ENCODE measurements at regions not wholly inside any gene's neighbourhood (a gene's known extent, or its start where the extent isn't known, plus 50 kb on each side); places are given as distances from the start of the nearest gene placed in this dataset.
"Not testable (repeated sequence)": the region's sequence is repeated elsewhere in the genome, so short reads cannot be mapped to it uniquely, and the experiment has no call there.

- DNase-seq (ENCODE audit: extremely low read depth in 1 of 11, low read depth in 9 of 11, low spot score in 4 of 11), result no peak
Measured at GRCh38 chr11:101745756-101746155, 161.9 kb upstream of the TRPC6 start.

GRCh38 chr11:101743828-101744227 lies 160.0 kb upstream of the TRPC6 start:
- no peak for DNase-seq (ENCODE audit: extremely low read depth in 1 of 11, low read depth in 9 of 11, low spot score in 4 of 11)

- no peak for DNase-seq (ENCODE audit: extremely low read depth in 1 of 11, low read depth in 9 of 11, low spot score in 4 of 11)
Measured at GRCh38 chr11:101741479-101742175, 157.8 kb upstream of the TRPC6 start.

GRCh38 chr11:101741061-101741460 lies 157.3 kb upstream of the TRPC6 start:
- no peak for DNase-seq (ENCODE audit: extremely low read depth in 1 of 11, low read depth in 9 of 11, low spot score in 4 of 11)

- DNase-seq (ENCODE audit: extremely low read depth in 1 of 11, low read depth in 9 of 11, low spot score in 4 of 11), result no peak
Measured at GRCh38 chr11:101738452-101738851, 154.6 kb upstream of the TRPC6 start.

- no peak for DNase-seq (ENCODE audit: extremely low read depth in 1 of 11, low read depth in 9 of 11, low spot score in 4 of 11)
Measured at GRCh38 chr11:101729406-101730078, 145.7 kb upstream of the TRPC6 start.

GRCh38 chr11:101727451-101727850 lies 143.6 kb upstream of the TRPC6 start:
- peak in 3 of 11 donors; percentile 6 to 20 (median 17) for DNase-seq (ENCODE audit: extremely low read depth in 1 of 11, low read depth in 9 of 11, low spot score in 4 of 11)

GRCh38 chr11:101726988-101727387 lies 143.2 kb upstream of the TRPC6 start:
- no peak for DNase-seq (ENCODE audit: extremely low read depth in 1 of 11, low read depth in 9 of 11, low spot score in 4 of 11)

- DNase-seq (ENCODE audit: extremely low read depth in 1 of 11, low read depth in 9 of 11, low spot score in 4 of 11), result no peak
Measured at GRCh38 chr11:101723371-101723770, 139.6 kb upstream of the TRPC6 start.

- DNase-seq (ENCODE audit: extremely low read depth in 1 of 11, low read depth in 9 of 11, low spot score in 4 of 11), result no peak
Measured at GRCh38 chr11:101721270-101721669, 137.5 kb upstream of the TRPC6 start.

- DNase-seq (ENCODE audit: extremely low read depth in 1 of 11, low read depth in 9 of 11, low spot score in 4 of 11), result no peak
Measured at GRCh38 chr11:101718402-101718801, 134.6 kb upstream of the TRPC6 start.

- no peak for DNase-seq (ENCODE audit: extremely low read depth in 1 of 11, low read depth in 9 of 11, low spot score in 4 of 11)
Measured at GRCh38 chr11:101717619-101718018, 133.8 kb upstream of the TRPC6 start.

- DNase-seq (ENCODE audit: extremely low read depth in 1 of 11, low read depth in 9 of 11, low spot score in 4 of 11), result no peak
Measured at GRCh38 chr11:101715281-101715680, 131.5 kb upstream of the TRPC6 start.

GRCh38 chr11:101707477-101707876 lies 123.7 kb upstream of the TRPC6 start:
- no peak for DNase-seq (ENCODE audit: extremely low read depth in 1 of 11, low read depth in 9 of 11, low spot score in 4 of 11)

- DNase-seq (ENCODE audit: extremely low read depth in 1 of 11, low read depth in 9 of 11, low spot score in 4 of 11), result no peak
Measured at GRCh38 chr11:101706541-101706940, 122.7 kb upstream of the TRPC6 start.

GRCh38 chr11:101705972-101706371 lies 122.2 kb upstream of the TRPC6 start:
- peak in 4 of 11 donors; percentile 9 to 33 (median 22) for DNase-seq (ENCODE audit: extremely low read depth in 1 of 11, low read depth in 9 of 11, low spot score in 4 of 11)

- DNase-seq (ENCODE audit: extremely low read depth in 1 of 11, low read depth in 9 of 11, low spot score in 4 of 11), result not testable (repeated sequence)
Measured at GRCh38 chr11:101694869-101695268, 111.1 kb upstream of the TRPC6 start.

GRCh38 chr11:101692980-101693379 lies 109.2 kb upstream of the TRPC6 start:
- DNase-seq (ENCODE audit: extremely low read depth in 1 of 11, low read depth in 9 of 11, low spot score in 4 of 11), result no peak

GRCh38 chr11:101686514-101686913 lies 102.7 kb upstream of the TRPC6 start:
- DNase-seq (ENCODE audit: extremely low read depth in 1 of 11, low read depth in 9 of 11, low spot score in 4 of 11), result no peak

GRCh38 chr11:101668236-101668635 lies 84.4 kb upstream of the TRPC6 start:
- peak in 8 of 11 donors; percentile 6 to 35 (median 25) for DNase-seq (ENCODE audit: extremely low read depth in 1 of 11, low read depth in 9 of 11, low spot score in 4 of 11)

- no peak for DNase-seq (ENCODE audit: extremely low read depth in 1 of 11, low read depth in 9 of 11, low spot score in 4 of 11)
Measured at GRCh38 chr11:101666916-101667315, 83.1 kb upstream of the TRPC6 start.
